ENCODE measurements at regions not wholly inside any gene's neighbourhood (a gene's known extent, or its start where the extent isn't known, plus 50 kb on each side); places are given as distances from the start of the nearest gene placed in this dataset.

GRCh38 chr11:126115816-126116331 is 53.2 kb upstream of the CDON start:
- no peaks in the 10 kb centered on the region for H3K36me3 ChIP-seq (replicated peaks in 1 of 2; ENCODE audit: control extremely low read depth in 1 of 2, control insufficient read depth in 1 of 2, extremely low read depth in 1 of 2, insufficient read depth in 2 of 2, low read length in 1 of 2)
- Mint-ChIP-seq H3K4me1 (no peaks in the 10 kb centered on the region), H3K9me3 (ENCODE audit: insufficient read depth) (no peaks in the 10 kb centered on the region), H3K27me3 (peaks cover 3% of the 10 kb centered on the region), H3K4me3 (no peak overlapping the region), H3K27ac (no peak overlapping the region)
- POLR2A ChIA-PET = no interaction called here
- intact Hi-C loops (cut with micrococcal nuclease) = no loop called here
- TF ChIP-seq EZH2 (IDR thresholded peaks at IDR 0.05; ENCODE audit: borderline replicate concordance, insufficient read depth, low read depth, low read length, poor library complexity, severe bottlenecking) = no peak
- 90% methylated on average over 13 of the region's 14 CpGs for WGBS (ENCODE audit: insufficient coverage)
- DNase-seq (no peak), ATAC-seq (ENCODE audit: low read depth) (no peak)
- no peak overlapping the region for H2AFZ ChIP-seq (ENCODE audit: insufficient read depth, low read depth, low read length, poor library complexity, severe bottlenecking)
- no peaks in the 10 kb centered on the region for H3K4me1 ChIP-seq (ENCODE audit: control insufficient read depth in 2 of 2, insufficient read depth in 2 of 2, low read length in 2 of 2)
- H3K9me3 ChIP-seq (ENCODE audit: control extremely low read depth in 1 of 3, control insufficient read depth in 2 of 3, insufficient read depth in 1 of 3, low read length in 2 of 3) = no peaks in the 10 kb centered on the region
- H4K20me1 ChIP-seq (ENCODE audit: control insufficient read depth, insufficient read depth, low read length, poor library complexity, severe bottlenecking) = no peaks in the 10 kb centered on the region
- no peak overlapping the region for H3K9ac ChIP-seq (ENCODE audit: low read length)
- H3K27me3 ChIP-seq (replicated peaks in 1 of 4; ENCODE audit: control extremely low read depth in 1 of 4, control insufficient read depth in 3 of 4, insufficient read depth in 4 of 4, low read length in 3 of 4) = no peaks in the 10 kb centered on the region
- no peaks in the 10 kb centered on the region for H3K79me2 ChIP-seq (ENCODE audit: control insufficient read depth, insufficient read depth, low read length)
- no peak overlapping the region for H3K27ac ChIP-seq (ENCODE audit: low read length in 2 of 2)
- H3K4me3 ChIP-seq (ENCODE audit: control extremely low read depth in 1 of 5, extremely low read depth in 1 of 5, insufficient read depth in 1 of 5, low read depth in 2 of 5, low read length in 4 of 5) = no peak overlapping the region
- H3K4me2 ChIP-seq (replicated peaks; ENCODE audit: low read depth, low read length, poor library complexity, severe bottlenecking) = no peak overlapping the region
- CTCF ChIA-PET = no interaction called here

GRCh38 chr11:126115127-126115495 is 52.4 kb upstream of the CDON start:
- TF ChIP-seq, protein P1, sequence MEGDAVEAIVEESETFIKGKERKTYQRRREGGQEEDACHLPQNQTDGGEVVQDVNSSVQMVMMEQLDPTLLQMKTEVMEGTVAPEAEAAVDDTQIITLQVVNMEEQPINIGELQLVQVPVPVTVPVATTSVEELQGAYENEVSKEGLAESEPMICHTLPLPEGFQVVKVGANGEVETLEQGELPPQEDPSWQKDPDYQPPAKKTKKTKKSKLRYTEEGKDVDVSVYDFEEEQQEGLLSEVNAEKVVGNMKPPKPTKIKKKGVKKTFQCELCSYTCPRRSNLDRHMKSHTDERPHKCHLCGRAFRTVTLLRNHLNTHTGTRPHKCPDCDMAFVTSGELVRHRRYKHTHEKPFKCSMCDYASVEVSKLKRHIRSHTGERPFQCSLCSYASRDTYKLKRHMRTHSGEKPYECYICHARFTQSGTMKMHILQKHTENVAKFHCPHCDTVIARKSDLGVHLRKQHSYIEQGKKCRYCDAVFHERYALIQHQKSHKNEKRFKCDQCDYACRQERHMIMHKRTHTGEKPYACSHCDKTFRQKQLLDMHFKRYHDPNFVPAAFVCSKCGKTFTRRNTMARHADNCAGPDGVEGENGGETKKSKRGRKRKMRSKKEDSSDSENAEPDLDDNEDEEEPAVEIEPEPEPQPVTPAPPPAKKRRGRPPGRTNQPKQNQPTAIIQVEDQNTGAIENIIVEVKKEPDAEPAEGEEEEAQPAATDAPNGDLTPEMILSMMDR (IDR thresholded peaks at IDR 0.05) = no peak
- no peak for TF ChIP-seq EZH2 (IDR thresholded peaks at IDR 0.05; ENCODE audit: borderline replicate concordance, insufficient read depth, low read depth, low read length, poor library complexity, severe bottlenecking)
- no peaks in the 10 kb centered on the region for H3K4me1 ChIP-seq (ENCODE audit: control insufficient read depth in 2 of 2, insufficient read depth in 2 of 2, low read length in 2 of 2)
- no peaks in the 10 kb centered on the region for H3K36me3 ChIP-seq (replicated peaks in 1 of 2; ENCODE audit: control extremely low read depth in 1 of 2, control insufficient read depth in 1 of 2, extremely low read depth in 1 of 2, insufficient read depth in 2 of 2, low read length in 1 of 2)
- intact Hi-C loops (cut with micrococcal nuclease) = no loop called here
- H3K4me3 ChIP-seq (ENCODE audit: control extremely low read depth in 1 of 5, extremely low read depth in 1 of 5, insufficient read depth in 1 of 5, low read depth in 2 of 5, low read length in 4 of 5) = no peak overlapping the region
- H4K20me1 ChIP-seq (ENCODE audit: control insufficient read depth, insufficient read depth, low read length, poor library complexity, severe bottlenecking) = no peaks in the 10 kb centered on the region
- no peak overlapping the region for H3K27ac ChIP-seq (ENCODE audit: low read length in 2 of 2)
- no peak for ATAC-seq (ENCODE audit: low read depth)
- H3K4me2 ChIP-seq (replicated peaks; ENCODE audit: low read depth, low read length, poor library complexity, severe bottlenecking) = no peak overlapping the region
- H3K79me2 ChIP-seq (ENCODE audit: control insufficient read depth, insufficient read depth, low read length) = no peaks in the 10 kb centered on the region
- ChIA-PET CTCF (no interaction called here), POLR2A (no interaction called here)
- H2AFZ ChIP-seq (ENCODE audit: insufficient read depth, low read depth, low read length, poor library complexity, severe bottlenecking) = no peak overlapping the region
- no peak overlapping the region for H3K9ac ChIP-seq (ENCODE audit: low read length)
- H3K27ac Mint-ChIP-seq = no peak overlapping the region
- H3K9me3 ChIP-seq (ENCODE audit: control extremely low read depth in 1 of 3, control insufficient read depth in 2 of 3, insufficient read depth in 1 of 3, low read length in 2 of 3) = no peaks in the 10 kb centered on the region
- no peaks in the 10 kb centered on the region for H3K9me3 Mint-ChIP-seq (ENCODE audit: insufficient read depth)
- 3% methylated on average over 4 of the region's 4 CpGs for WGBS (ENCODE audit: insufficient coverage)
- H3K4me3 Mint-ChIP-seq = no peak overlapping the region
- no peak for DNase-seq
- peaks cover 3% of the 10 kb centered on the region for H3K27me3 Mint-ChIP-seq
- H3K27me3 ChIP-seq (replicated peaks in 1 of 4; ENCODE audit: control extremely low read depth in 1 of 4, control insufficient read depth in 3 of 4, insufficient read depth in 4 of 4, low read length in 3 of 4) = no peaks in the 10 kb centered on the region
- no peaks in the 10 kb centered on the region for H3K4me1 Mint-ChIP-seq
